ENCODE measurements at regions not wholly inside any gene's neighbourhood (a gene's known extent, or its start where the extent isn't known, plus 50 kb on each side); places are given as distances from the start of the nearest gene placed in this dataset.

DNA sequence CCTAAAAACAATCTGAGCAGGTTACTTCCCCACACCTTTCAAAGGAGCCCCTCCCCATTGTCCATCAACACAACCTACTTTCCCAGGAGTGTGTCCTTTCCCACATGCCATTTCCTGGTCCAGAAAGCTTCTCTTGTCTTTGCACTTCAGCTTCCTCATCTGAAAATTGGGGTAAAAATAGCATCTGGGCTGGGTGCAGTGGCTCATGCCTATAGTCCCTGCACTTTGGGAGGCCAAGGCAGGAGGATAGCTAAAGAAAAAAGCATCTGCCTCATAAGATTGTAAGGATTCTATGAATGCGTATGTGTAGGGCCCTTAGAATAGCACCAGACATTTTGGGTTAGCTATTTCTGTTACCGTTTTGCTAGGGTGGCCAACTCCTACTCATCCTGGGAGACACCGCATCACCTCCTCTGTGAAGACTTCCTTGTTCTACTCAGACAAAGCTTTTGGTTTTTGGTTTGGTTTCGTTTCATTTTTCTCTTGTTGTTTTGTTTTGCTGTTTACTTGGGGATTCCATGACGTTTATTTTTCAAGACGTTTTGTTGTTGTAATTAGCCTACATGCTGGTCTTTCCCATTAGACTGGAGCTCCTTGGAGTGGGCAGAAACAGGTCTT is 224.4 kb upstream of the TLE3 start:
- in situ Hi-C loops (cut with MboI; ENCODE audit: low pct_ligation_motif_present in 1 of 4, low pct_unique_long_range_greater_than_20kb in 1 of 4, low sequenced_read_pairs in 3 of 4), result no loop called here
- peak overlapping the region; percentile 65 to 88 (median 75) for H3K27ac ChIP-seq
- H3K4me1 ChIP-seq, result peaks cover 33 to 60% (median 47%) of the 10 kb centered on the region in 4 donors

DNA sequence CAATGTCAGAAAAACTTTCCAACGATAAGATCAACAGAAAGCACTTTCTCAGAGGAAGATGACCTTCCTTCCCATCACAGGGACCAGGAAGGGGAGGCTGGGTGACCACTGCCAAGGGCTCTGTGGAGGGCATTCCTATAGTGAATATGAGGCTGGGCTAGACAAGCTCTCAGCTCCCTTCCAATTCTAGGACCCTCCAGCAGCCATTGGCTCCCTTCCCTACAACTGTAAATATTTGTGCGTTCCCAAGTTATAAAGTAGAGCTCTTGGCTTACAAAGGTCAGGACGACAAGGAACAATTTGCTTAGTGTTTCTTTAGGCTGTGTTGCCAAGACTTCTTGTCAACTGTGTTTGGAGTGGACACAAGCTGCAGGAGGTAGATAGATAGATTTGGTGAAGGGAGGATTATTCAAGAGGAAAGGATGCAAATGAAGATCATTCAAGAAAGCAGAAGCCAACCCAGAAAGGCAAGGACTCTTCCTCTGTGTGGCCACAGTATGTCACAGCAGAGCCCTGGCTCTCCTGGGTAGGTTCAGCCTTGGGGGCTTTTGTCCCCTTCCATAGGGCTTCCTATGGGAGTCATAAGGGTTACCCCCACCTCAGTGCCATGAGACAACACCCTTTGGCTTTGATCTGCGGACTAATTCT is 223.6 kb upstream of the TLE3 start:
- Histone ChIP-seq H3K4me3 (no peak overlapping the region), H3K9me3 (no peaks in the 10 kb centered on the region), H3K36me3 (no peaks in the 10 kb centered on the region), H3K4me1 (peaks cover 33 to 60% (median 47%) of the 10 kb centered on the region in 4 donors), H3K27me3 (no peaks in the 10 kb centered on the region), H3K27ac (peak overlapping the region; percentile 65 to 88 (median 75))
- DNase-seq, result no peak
- in situ Hi-C loops (cut with MboI; ENCODE audit: low pct_ligation_motif_present in 1 of 4, low pct_unique_long_range_greater_than_20kb in 1 of 4, low sequenced_read_pairs in 3 of 4), result no loop called here
- intact Hi-C loops (cut with DNase I; ENCODE audit: low total_unique reads), result loop anchor here (5.0 kb wide), 1 partner anchor 224 kb away; the partner anchor contains the start of gene TLE3
- WGBS, 2 donors (ENCODE audit: low coverage in 1 of 2), result 17 to 29% methylated on average over 1 to 4 of the region's 4 CpGs
- no peak for TF ChIP-seq EP300 (IDR thresholded peaks at IDR 0.05; ENCODE audit: low read depth)
- TF ChIP-seq POLR2AphosphoS5 (IDR thresholded peaks at IDR 0.05), result no peak
- TF ChIP-seq POLR2A (IDR thresholded peaks at IDR 0.05), result no peak
- TF ChIP-seq, protein P1, sequence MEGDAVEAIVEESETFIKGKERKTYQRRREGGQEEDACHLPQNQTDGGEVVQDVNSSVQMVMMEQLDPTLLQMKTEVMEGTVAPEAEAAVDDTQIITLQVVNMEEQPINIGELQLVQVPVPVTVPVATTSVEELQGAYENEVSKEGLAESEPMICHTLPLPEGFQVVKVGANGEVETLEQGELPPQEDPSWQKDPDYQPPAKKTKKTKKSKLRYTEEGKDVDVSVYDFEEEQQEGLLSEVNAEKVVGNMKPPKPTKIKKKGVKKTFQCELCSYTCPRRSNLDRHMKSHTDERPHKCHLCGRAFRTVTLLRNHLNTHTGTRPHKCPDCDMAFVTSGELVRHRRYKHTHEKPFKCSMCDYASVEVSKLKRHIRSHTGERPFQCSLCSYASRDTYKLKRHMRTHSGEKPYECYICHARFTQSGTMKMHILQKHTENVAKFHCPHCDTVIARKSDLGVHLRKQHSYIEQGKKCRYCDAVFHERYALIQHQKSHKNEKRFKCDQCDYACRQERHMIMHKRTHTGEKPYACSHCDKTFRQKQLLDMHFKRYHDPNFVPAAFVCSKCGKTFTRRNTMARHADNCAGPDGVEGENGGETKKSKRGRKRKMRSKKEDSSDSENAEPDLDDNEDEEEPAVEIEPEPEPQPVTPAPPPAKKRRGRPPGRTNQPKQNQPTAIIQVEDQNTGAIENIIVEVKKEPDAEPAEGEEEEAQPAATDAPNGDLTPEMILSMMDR (IDR thresholded peaks at IDR 0.05), result no peak

More for the DNA sequence above, 224.4 kb upstream of the TLE3 start:
- TF ChIP-seq POLR2AphosphoS5 (IDR thresholded peaks at IDR 0.05) (no peak), POLR2A (IDR thresholded peaks at IDR 0.05) (no peak), EP300 (IDR thresholded peaks at IDR 0.05; ENCODE audit: low read depth) (no peak)
- TF ChIP-seq, protein P1 (IDR thresholded peaks at IDR 0.05), result no peak
- no peak for DNase-seq
- WGBS, 2 donors (ENCODE audit: low coverage in 1 of 2), result 62 to 67% methylated on average over 5 to 6 of the region's 6 CpGs
- intact Hi-C loops (cut with DNase I; ENCODE audit: low total_unique reads), result loop anchor here (5.0 kb wide), 1 partner anchor 225 kb away; the partner anchor contains the start of gene TLE3
- H3K36me3 ChIP-seq, result no peaks in the 10 kb centered on the region
- H3K27me3 ChIP-seq, result no peaks in the 10 kb centered on the region
- H3K4me3 ChIP-seq, result no peak overlapping the region
- no peaks in the 10 kb centered on the region for H3K9me3 ChIP-seq

DNA sequence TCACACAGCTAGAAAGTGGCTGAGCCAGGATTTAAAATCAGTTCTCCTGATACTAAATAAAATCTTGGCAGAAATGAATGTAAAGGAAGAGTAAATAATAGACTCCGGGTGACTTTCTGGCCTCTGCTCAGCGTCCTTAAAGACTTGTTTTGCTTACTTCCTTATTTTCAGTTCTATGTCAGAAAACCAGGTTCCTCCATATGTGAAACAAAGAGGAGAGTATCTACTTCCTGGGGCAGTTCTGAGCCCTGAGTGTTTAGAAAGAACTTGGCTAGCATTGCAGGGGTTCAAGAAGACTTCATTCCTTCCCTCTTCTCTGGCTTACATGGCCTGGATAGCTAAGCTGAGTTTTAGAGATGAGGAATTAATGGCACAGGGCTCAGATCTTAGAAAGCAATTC is 222.8 kb upstream of the TLE3 start:
- no peaks in the 10 kb centered on the region for H3K36me3 ChIP-seq
- peak overlapping the region; percentile 65 to 88 (median 75) for H3K27ac ChIP-seq
- TF ChIP-seq EP300 (IDR thresholded peaks at IDR 0.05; ENCODE audit: low read depth) (no peak), POLR2A (IDR thresholded peaks at IDR 0.05) (no peak), POLR2AphosphoS5 (IDR thresholded peaks at IDR 0.05) (no peak)
- TF ChIP-seq, protein P1 (IDR thresholded peaks at IDR 0.05), result no peak
- no peak for DNase-seq
- no peak overlapping the region for H3K4me3 ChIP-seq
- intact Hi-C loops (cut with DNase I; ENCODE audit: low total_unique reads) (loop anchor here (5.0 kb wide), 1 partner anchor 223 kb away; the partner anchor contains the start of gene TLE3), in situ Hi-C loops (cut with MboI; ENCODE audit: low pct_ligation_motif_present in 1 of 4, low pct_unique_long_range_greater_than_20kb in 1 of 4, low sequenced_read_pairs in 3 of 4) (no loop called here)
- H3K9me3 ChIP-seq, result no peaks in the 10 kb centered on the region
- peaks cover 33 to 60% (median 47%) of the 10 kb centered on the region in 4 donors for H3K4me1 ChIP-seq
- WGBS, 2 donors (ENCODE audit: low coverage in 1 of 2), result 11 to 15% methylated on average over 2 of the region's 2 CpGs
- no peaks in the 10 kb centered on the region for H3K27me3 ChIP-seq

DNA sequence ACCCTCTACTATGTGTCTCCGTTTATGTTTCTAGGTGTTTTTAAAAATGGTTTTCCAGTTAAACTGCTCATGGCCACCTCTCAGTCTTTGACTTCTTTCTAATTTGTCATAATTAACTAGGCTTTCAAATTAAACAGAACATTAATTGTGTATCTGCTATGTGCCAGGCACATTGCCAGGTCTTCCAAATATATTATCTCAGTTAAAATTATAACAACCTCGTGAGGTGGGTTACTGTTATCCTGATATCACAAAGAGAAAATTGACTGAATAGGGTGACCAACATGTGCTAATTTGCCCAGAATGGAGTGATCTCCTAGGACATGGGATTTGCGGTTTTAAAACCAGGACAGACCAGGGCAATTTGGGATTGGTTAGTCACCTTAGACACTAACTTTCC is 222.4 kb upstream of the TLE3 start:
- Histone ChIP-seq H3K27me3 (no peaks in the 10 kb centered on the region), H3K36me3 (no peaks in the 10 kb centered on the region), H3K27ac (peak overlapping the region; percentile 65 to 88 (median 75)), H3K4me3 (no peak overlapping the region), H3K4me1 (peaks cover 33 to 60% (median 46%) of the 10 kb centered on the region in 4 donors), H3K9me3 (no peaks in the 10 kb centered on the region)
- 82 to 86% methylated on average over 3 of the region's 3 CpGs for WGBS, 2 donors (ENCODE audit: low coverage in 1 of 2)
- DNase-seq, result no peak
- TF ChIP-seq POLR2A (IDR thresholded peaks at IDR 0.05) (no peak), EP300 (IDR thresholded peaks at IDR 0.05; ENCODE audit: low read depth) (no peak), POLR2AphosphoS5 (IDR thresholded peaks at IDR 0.05) (no peak)
- TF ChIP-seq, protein P1 (IDR thresholded peaks at IDR 0.05), result no peak
- intact Hi-C loops (cut with DNase I; ENCODE audit: low total_unique reads) (loop anchor here (5.0 kb wide), 1 partner anchor 223 kb away; the partner anchor contains the start of gene TLE3), in situ Hi-C loops (cut with MboI; ENCODE audit: low pct_ligation_motif_present in 1 of 4, low pct_unique_long_range_greater_than_20kb in 1 of 4, low sequenced_read_pairs in 3 of 4) (no loop called here)

All from transverse colon (tissue), 4 donors.